ENCODE measurements at regions not wholly inside any gene's neighbourhood (a gene's known extent, or its start where the extent isn't known, plus 50 kb on each side); places are given as distances from the start of the nearest gene placed in this dataset.

- no peak for TF ChIP-seq YY1 (IDR thresholded peaks at IDR 0.05)
- TF ChIP-seq HNF4G (IDR thresholded peaks at IDR 0.05): no peak
- no peak for TF ChIP-seq REST (IDR thresholded peaks at IDR 0.05)
- TF ChIP-seq ZBTB33 (IDR thresholded peaks at IDR 0.05): no peak
- no peak for TF ChIP-seq RXRA (IDR thresholded peaks at IDR 0.05)
- TF ChIP-seq ATF3 (IDR thresholded peaks at IDR 0.05): no peak
- TF ChIP-seq FOXA2 (IDR thresholded peaks at IDR 0.05): no peak
- TF ChIP-seq, protein P1, sequence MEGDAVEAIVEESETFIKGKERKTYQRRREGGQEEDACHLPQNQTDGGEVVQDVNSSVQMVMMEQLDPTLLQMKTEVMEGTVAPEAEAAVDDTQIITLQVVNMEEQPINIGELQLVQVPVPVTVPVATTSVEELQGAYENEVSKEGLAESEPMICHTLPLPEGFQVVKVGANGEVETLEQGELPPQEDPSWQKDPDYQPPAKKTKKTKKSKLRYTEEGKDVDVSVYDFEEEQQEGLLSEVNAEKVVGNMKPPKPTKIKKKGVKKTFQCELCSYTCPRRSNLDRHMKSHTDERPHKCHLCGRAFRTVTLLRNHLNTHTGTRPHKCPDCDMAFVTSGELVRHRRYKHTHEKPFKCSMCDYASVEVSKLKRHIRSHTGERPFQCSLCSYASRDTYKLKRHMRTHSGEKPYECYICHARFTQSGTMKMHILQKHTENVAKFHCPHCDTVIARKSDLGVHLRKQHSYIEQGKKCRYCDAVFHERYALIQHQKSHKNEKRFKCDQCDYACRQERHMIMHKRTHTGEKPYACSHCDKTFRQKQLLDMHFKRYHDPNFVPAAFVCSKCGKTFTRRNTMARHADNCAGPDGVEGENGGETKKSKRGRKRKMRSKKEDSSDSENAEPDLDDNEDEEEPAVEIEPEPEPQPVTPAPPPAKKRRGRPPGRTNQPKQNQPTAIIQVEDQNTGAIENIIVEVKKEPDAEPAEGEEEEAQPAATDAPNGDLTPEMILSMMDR (IDR thresholded peaks at IDR 0.05; ENCODE audit: low read depth, low read length, missing input control): no peak
- TF ChIP-seq RAD21 (IDR thresholded peaks at IDR 0.05): no peak
- no peak for TF ChIP-seq FOXA1 (IDR thresholded peaks at IDR 0.05)
- 63% methylated on average over 5 of the region's 5 CpGs for WGBS
- no peak overlapping the region for H3K27ac ChIP-seq (ENCODE audit: low read depth in 1 of 2, low read length in 2 of 2)
These were observed 271.4 kb downstream of the ACTR3B start for GRCh38 chr7:153030976-153031375.

DNA sequence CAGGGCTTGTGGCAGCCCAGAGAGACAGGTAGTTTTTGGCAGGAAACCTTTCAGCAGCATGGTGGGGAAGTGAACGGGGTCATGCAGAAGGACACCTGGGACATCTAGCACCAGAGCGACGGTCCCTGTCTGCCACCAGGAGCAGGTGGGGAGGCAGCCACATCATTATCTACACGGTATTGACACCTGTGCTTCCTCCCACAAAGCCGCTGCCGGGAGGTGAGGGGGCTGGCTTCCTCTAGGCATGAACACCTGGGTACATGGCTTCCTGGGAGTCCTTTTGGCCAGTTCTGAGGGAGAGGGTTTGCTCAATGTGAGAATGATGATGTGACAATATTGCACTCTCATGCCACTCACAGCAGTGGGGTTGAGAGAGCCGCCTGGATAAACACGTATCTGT, 275.2 kb downstream of the ACTR3B start:
- Histone ChIP-seq H3K36me3 (ENCODE audit: control insufficient read depth in 4 of 4, insufficient read depth in 3 of 4, low read depth in 1 of 4, low read length in 3 of 4) (no peaks in the 10 kb centered on the region), H3K4me1 (ENCODE audit: control insufficient read depth in 4 of 4, insufficient read depth in 4 of 4, low read length in 3 of 4) (no peaks in the 10 kb centered on the region), H3K9me3 (ENCODE audit: control insufficient read depth in 4 of 4, low read length in 3 of 4) (peaks cover 0 to 5% (median 0%) of the 10 kb centered on the region in 4 donors), H3K9ac (ENCODE audit: low read depth in 1 of 2, low read length in 2 of 2) (no peak overlapping the region), H3K27me3 (ENCODE audit: control insufficient read depth in 4 of 4, insufficient read depth in 4 of 4, low read length in 3 of 4) (peaks cover 0 to 2% (median 0%) of the 10 kb centered on the region in 4 donors), H3K4me3 (ENCODE audit: low read depth in 1 of 3, low read length in 3 of 3) (no peak overlapping the region), H3K27ac (ENCODE audit: low read depth in 1 of 2, low read length in 2 of 2) (no peak overlapping the region)
- WGBS: 75% methylated on average over 8 of the region's 8 CpGs
- no peak for TF ChIP-seq SP1 (IDR thresholded peaks at IDR 0.05)
- no peak for TF ChIP-seq NR2F2 (IDR thresholded peaks at IDR 0.05)
- no peak for TF ChIP-seq ZBTB33 (IDR thresholded peaks at IDR 0.05)
- TF ChIP-seq MAX (IDR thresholded peaks at IDR 0.05): no peak
- TF ChIP-seq RXRA (IDR thresholded peaks at IDR 0.05): no peak
- no peak for TF ChIP-seq RAD21 (IDR thresholded peaks at IDR 0.05)
- TF ChIP-seq HNF4G (IDR thresholded peaks at IDR 0.05): no peak
- TF ChIP-seq YY1 (IDR thresholded peaks at IDR 0.05): no peak
- no peak for TF ChIP-seq JUND (IDR thresholded peaks at IDR 0.05)
- TF ChIP-seq HNF4A (conservative IDR thresholded peaks at IDR 0.05): no peak
- TF ChIP-seq FOXA2 (IDR thresholded peaks at IDR 0.05): no peak
- no peak for TF ChIP-seq TAF1 (conservative IDR thresholded peaks at IDR 0.05)
- no peak for TF ChIP-seq EGR1 (IDR thresholded peaks at IDR 0.05; ENCODE audit: low read depth in 2 of 2)
- no peak for TF ChIP-seq ATF3 (IDR thresholded peaks at IDR 0.05)
- no peak for DNase-seq (ENCODE audit: low spot score)

More at GRCh38 chr7:153030976-153031375, 271.4 kb downstream of the ACTR3B start:
- DNase-seq (ENCODE audit: low spot score): no peak
- H3K9me3 ChIP-seq (ENCODE audit: control insufficient read depth in 4 of 4, low read length in 3 of 4): no peaks in the 10 kb centered on the region
- no peak overlapping the region for H3K4me3 ChIP-seq (ENCODE audit: low read depth in 1 of 3, low read length in 3 of 3)
- no peaks in the 10 kb centered on the region for H3K36me3 ChIP-seq (ENCODE audit: control insufficient read depth in 4 of 4, insufficient read depth in 3 of 4, low read depth in 1 of 4, low read length in 3 of 4)
- H3K27me3 ChIP-seq (ENCODE audit: control insufficient read depth in 4 of 4, insufficient read depth in 4 of 4, low read length in 3 of 4): peaks cover 0 to 2% (median 0%) of the 10 kb centered on the region in 4 donors
- H3K4me1 ChIP-seq (ENCODE audit: control insufficient read depth in 4 of 4, insufficient read depth in 4 of 4, low read length in 3 of 4): peaks cover 0 to 13% (median 6%) of the 10 kb centered on the region in 4 donors
- H3K9ac ChIP-seq (ENCODE audit: low read depth in 1 of 2, low read length in 2 of 2): no peak overlapping the region

Data from liver (tissue), 8 donors.